ENCODE measurements at regions not wholly inside any gene's neighbourhood (a gene's known extent, or its start where the extent isn't known, plus 50 kb on each side); places are given as distances from the start of the nearest gene placed in this dataset.

DNA sequence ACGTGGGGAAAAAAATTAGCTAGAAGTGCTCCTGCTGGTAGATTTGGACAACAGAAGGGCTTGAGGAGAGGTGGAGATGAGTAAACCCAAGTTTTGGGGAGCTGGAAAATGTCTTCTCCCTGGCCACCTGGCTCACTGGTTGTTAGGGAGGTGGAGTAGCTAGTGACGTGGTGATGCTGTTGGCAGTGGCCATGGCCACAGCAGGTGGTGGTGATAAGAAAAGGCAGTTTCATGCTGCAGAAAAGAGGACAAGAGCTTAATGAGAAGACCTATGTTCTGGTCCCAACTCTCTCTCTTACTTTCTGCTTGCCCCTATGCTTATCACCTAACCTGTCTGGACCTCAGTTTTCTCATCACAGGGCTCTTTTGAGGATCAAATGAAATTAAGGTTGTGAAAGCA lies 223.5 kb upstream of the N4BP1 start:
- TF ChIP-seq, protein P1, sequence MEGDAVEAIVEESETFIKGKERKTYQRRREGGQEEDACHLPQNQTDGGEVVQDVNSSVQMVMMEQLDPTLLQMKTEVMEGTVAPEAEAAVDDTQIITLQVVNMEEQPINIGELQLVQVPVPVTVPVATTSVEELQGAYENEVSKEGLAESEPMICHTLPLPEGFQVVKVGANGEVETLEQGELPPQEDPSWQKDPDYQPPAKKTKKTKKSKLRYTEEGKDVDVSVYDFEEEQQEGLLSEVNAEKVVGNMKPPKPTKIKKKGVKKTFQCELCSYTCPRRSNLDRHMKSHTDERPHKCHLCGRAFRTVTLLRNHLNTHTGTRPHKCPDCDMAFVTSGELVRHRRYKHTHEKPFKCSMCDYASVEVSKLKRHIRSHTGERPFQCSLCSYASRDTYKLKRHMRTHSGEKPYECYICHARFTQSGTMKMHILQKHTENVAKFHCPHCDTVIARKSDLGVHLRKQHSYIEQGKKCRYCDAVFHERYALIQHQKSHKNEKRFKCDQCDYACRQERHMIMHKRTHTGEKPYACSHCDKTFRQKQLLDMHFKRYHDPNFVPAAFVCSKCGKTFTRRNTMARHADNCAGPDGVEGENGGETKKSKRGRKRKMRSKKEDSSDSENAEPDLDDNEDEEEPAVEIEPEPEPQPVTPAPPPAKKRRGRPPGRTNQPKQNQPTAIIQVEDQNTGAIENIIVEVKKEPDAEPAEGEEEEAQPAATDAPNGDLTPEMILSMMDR (IDR thresholded peaks at IDR 0.05; ENCODE audit: low read depth, low read length, missing input control), result no peak
- TF ChIP-seq RXRA (IDR thresholded peaks at IDR 0.05) (no peak), YY1 (IDR thresholded peaks at IDR 0.05) (no peak), GABPA (IDR thresholded peaks at IDR 0.05 in 1 of 2, conservative IDR thresholded peaks at IDR 0.05 in 1 of 2) (no peak), NR2F2 (IDR thresholded peaks at IDR 0.05) (no peak)
- TF ChIP-seq, protein P2, sequence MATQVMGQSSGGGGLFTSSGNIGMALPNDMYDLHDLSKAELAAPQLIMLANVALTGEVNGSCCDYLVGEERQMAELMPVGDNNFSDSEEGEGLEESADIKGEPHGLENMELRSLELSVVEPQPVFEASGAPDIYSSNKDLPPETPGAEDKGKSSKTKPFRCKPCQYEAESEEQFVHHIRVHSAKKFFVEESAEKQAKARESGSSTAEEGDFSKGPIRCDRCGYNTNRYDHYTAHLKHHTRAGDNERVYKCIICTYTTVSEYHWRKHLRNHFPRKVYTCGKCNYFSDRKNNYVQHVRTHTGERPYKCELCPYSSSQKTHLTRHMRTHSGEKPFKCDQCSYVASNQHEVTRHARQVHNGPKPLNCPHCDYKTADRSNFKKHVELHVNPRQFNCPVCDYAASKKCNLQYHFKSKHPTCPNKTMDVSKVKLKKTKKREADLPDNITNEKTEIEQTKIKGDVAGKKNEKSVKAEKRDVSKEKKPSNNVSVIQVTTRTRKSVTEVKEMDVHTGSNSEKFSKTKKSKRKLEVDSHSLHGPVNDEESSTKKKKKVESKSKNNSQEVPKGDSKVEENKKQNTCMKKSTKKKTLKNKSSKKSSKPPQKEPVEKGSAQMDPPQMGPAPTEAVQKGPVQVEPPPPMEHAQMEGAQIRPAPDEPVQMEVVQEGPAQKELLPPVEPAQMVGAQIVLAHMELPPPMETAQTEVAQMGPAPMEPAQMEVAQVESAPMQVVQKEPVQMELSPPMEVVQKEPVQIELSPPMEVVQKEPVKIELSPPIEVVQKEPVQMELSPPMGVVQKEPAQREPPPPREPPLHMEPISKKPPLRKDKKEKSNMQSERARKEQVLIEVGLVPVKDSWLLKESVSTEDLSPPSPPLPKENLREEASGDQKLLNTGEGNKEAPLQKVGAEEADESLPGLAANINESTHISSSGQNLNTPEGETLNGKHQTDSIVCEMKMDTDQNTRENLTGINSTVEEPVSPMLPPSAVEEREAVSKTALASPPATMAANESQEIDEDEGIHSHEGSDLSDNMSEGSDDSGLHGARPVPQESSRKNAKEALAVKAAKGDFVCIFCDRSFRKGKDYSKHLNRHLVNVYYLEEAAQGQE (IDR thresholded peaks at IDR 0.05), result no peak
- TF ChIP-seq, protein P3, sequence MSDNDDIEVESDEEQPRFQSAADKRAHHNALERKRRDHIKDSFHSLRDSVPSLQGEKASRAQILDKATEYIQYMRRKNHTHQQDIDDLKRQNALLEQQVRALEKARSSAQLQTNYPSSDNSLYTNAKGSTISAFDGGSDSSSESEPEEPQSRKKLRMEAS (IDR thresholded peaks at IDR 0.05), result no peak
